Gastroesophageal sphincter (tissue), 4 donors: ENCODE measurements at regions not wholly inside any gene's neighbourhood (a gene's known extent, or its start where the extent isn't known, plus 50 kb on each side); places are given as distances from the start of the nearest gene placed in this dataset.

Experiments
- ATAC-seq: fragments of 150-250 bp; one replicate; pipeline ENCODE4 v1.9.1; 2016; ENCODE audit warnings: mild to moderate bottlenecking, moderate library complexity
- H3K27ac ChIP-seq, 4 donors: fragments of 200-600 bp; sonication (generic) in 3 of 4; 1 replicate in 3 of 4; 2 replicates in 1 of 4; pipeline ENCODE4 v1.5.1; 2016 to 2019
- H3K27me3 ChIP-seq: fragments of 200-600 bp; sonication (generic); one replicate; pipeline ENCODE4 v1.5.1; 2019
- H3K36me3 ChIP-seq, 2 donors: fragments of 200-600 bp; sonication (generic); one replicate each; pipeline ENCODE4 v1.5.1; 2019; ENCODE audit warnings: control low read depth in 1 of 2
- H3K4me1 ChIP-seq, 3 donors: fragments of 200-600 bp; sonication (generic); 1 replicate in 2 of 3; 2 replicates in 1 of 3; pipeline ENCODE4 v1.5.1; 2016 to 2019; ENCODE audit warnings: control low read depth in 2 of 3
- H3K4me3 ChIP-seq, 2 donors: fragments of 200-600 bp; sonication (generic); one replicate each; pipeline ENCODE4 v1.5.1; 2019; ENCODE audit warnings: mild to moderate bottlenecking in 1 of 2, moderate library complexity in 1 of 2
- H3K9me3 ChIP-seq, 3 donors: fragments of 200-600 bp; sonication (generic); one replicate each; pipeline ENCODE4 v1.5.1; 2017 to 2019; ENCODE audit warnings: control low read depth in 2 of 3
- EP300 ChIP-seq: sonication (generic); formaldehyde crosslinking; IDR thresholded peaks from one replicate; pipeline ENCODE4 v1.6.1; 2017; ENCODE audit warnings: antibody characterized with exemption, mild to moderate bottlenecking
- POLR2A ChIP-seq, 2 donors: fragments of 450-650 bp; IDR thresholded peaks; one replicate each; pipeline ENCODE4 v1.6.1; 2017; ENCODE audit warnings: antibody characterized with exemption in 2 of 2, mild to moderate bottlenecking in 2 of 2, moderate library complexity in 1 of 2
- POLR2AphosphoS5 ChIP-seq: sonication (generic); formaldehyde crosslinking; IDR thresholded peaks from one replicate; pipeline ENCODE4 v1.6.1; 2017; ENCODE audit warnings: antibody characterized with exemption
- WGBS, 2 donors: methylation state at CpG; one replicate each; pipeline ENCODE4 v1.1.5; 2018; ENCODE audit warnings: low coverage in 1 of 2; 5-methylcytosine and 5-hydroxymethylcytosine counted together
- TF ChIP-seq, protein P1 (sequence below), 4 experiments: fragments of 200-600 bp in 2 of 4; fragments of 450-650 bp in 2 of 4; sonication (generic) in 1 of 4; IDR thresholded peaks; one replicate each; pipeline ENCODE4 v1.5.1; 2017 to 2019; ENCODE audit warnings: antibody characterized with exemption in 4 of 4, mild to moderate bottlenecking in 2 of 4, moderate library complexity in 2 of 4

DNA sequence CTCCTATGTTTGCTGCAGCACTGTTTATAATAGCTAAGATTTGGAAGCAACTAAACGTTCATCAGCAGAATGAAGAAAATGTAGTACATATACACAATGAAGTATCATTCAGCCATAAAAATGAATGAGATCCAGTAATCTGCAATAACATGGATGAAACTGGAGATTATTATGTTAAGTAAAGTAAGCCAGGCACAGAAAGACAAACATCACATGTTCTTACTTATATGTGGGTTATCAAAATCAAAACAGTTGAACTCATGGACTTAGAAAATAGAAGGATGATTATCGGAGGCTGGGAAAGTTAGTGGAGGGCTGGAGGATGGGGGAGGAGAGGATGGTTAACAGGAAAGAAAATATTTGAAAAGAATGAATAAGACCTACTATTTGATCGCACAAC, 1017.6 kb downstream of the KCNT2 start:
- Histone ChIP-seq H3K36me3 (no peaks in the 10 kb centered on the region), H3K27ac (no peak overlapping the region), H3K9me3 (no peaks in the 10 kb centered on the region), H3K4me1 (no peaks in the 10 kb centered on the region), H3K4me3 (no peak overlapping the region), H3K27me3 (no peaks in the 10 kb centered on the region)
- 65 to 66% methylated on average over 3 of the region's 3 CpGs for WGBS, 2 donors
- no peak for ATAC-seq
- TF ChIP-seq POLR2A (IDR thresholded peaks at IDR 0.05): no peak
- no peak for TF ChIP-seq EP300
- TF ChIP-seq, protein P1, sequence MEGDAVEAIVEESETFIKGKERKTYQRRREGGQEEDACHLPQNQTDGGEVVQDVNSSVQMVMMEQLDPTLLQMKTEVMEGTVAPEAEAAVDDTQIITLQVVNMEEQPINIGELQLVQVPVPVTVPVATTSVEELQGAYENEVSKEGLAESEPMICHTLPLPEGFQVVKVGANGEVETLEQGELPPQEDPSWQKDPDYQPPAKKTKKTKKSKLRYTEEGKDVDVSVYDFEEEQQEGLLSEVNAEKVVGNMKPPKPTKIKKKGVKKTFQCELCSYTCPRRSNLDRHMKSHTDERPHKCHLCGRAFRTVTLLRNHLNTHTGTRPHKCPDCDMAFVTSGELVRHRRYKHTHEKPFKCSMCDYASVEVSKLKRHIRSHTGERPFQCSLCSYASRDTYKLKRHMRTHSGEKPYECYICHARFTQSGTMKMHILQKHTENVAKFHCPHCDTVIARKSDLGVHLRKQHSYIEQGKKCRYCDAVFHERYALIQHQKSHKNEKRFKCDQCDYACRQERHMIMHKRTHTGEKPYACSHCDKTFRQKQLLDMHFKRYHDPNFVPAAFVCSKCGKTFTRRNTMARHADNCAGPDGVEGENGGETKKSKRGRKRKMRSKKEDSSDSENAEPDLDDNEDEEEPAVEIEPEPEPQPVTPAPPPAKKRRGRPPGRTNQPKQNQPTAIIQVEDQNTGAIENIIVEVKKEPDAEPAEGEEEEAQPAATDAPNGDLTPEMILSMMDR (IDR thresholded peaks at IDR 0.05): no peak
- no peak for TF ChIP-seq POLR2AphosphoS5

DNA sequence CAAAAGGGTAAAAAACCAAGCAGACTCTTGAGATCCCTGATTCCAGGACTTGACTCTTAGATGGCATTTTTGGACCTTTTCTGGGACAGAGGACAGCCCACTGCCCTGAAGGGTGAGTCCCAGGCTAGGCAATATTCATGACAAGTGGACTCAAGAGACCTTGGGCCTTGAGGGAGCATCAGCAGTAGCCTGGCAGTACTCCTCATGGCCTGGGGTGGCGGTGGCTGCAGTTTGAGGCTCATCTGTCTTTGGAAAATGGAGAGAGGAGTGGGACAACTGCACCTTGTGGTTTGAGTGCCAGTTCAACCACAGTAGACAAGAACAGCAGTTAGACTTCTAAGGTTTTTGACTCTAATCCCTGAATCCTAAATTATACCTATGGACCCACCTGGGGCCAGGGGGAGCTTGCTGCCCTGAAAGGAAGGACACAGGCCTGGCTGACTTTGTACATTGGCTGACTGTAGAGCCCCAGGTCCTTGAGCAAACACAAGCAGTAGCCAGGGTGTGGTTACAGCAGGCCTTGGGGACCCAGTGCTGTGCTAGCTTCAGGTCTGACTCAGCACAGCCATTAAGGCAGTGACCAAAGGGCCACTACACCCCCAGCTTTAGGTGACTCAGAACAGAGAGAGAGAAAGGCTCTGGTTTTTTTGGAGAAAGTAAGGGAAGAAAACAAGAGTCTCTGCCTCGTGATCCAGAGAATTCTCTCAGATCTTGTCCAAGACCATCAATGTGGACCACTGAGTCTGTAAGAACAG, 1023.2 kb downstream of the KCNT2 start:
- no peaks in the 10 kb centered on the region for H3K9me3 ChIP-seq
- H3K27ac ChIP-seq: no peak overlapping the region
- 100% methylated on average over 1 of the region's 2 CpGs; no CpG with 5 or more reads in 1 of the 2 donors for whole genome bisulfite sequencing, 2 donors
- H3K27me3 ChIP-seq: no peaks in the 10 kb centered on the region
- no peaks in the 10 kb centered on the region for H3K36me3 ChIP-seq
- H3K4me1 ChIP-seq: no peaks in the 10 kb centered on the region
- ATAC-seq: no peak
- no peak overlapping the region for H3K4me3 ChIP-seq
- no peak for TF ChIP-seq EP300
- TF ChIP-seq POLR2A (IDR thresholded peaks at IDR 0.05): no peak
- TF ChIP-seq, protein P1 (IDR thresholded peaks at IDR 0.05): no peak
- no peak for TF ChIP-seq POLR2AphosphoS5

DNA sequence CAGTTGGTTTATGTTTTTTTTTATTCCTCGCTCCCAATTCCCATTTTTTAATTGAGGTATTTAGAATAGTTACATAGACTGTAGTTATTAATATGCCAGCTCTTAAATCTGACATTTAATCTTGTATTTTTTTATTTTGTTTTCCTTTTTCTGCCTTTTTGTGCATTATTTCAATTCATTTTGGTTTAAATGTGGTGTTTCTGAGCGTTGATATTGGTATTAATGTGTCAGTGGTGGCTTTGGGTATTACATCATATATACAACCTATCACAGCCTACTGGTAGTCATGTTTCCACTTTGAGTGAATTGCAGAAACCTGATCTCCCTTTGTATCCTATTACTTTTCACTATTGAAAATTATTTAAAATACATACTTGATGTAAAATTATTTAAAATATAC, 1027.3 kb downstream of the KCNT2 start:
- TF ChIP-seq POLR2AphosphoS5 (no peak), EP300 (no peak), POLR2A (IDR thresholded peaks at IDR 0.05) (no peak)
- TF ChIP-seq, protein P1 (IDR thresholded peaks at IDR 0.05): no peak
- Histone ChIP-seq H3K27ac (no peak overlapping the region), H3K36me3 (no peaks in the 10 kb centered on the region), H3K4me1 (no peaks in the 10 kb centered on the region), H3K27me3 (no peaks in the 10 kb centered on the region), H3K4me3 (no peak overlapping the region), H3K9me3 (no peaks in the 10 kb centered on the region)
- ATAC-seq: no peak
- 83 to 100% methylated on average over 2 of the region's 2 CpGs for WGBS, 2 donors

DNA sequence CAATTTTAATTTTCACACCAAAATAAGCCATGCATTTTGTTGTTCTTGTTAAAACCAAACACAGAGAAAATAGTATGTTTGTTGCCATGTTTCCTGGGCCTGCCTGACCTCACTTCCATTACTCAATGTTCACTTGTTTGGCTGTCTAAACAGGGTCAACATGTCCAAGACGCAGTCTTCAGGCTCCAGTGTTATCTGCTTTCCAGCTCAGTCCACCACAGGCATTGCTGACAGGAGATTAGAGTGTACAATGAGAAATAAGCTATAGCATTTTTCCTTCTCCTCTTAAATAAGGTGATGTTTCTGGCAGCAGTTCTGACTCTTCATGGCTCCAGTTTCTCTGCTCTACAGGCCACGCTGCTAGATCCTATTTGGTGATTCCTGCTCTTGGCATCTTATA, 1030.5 kb downstream of the KCNT2 start:
- Histone ChIP-seq H3K4me1 (no peaks in the 10 kb centered on the region), H3K9me3 (peaks cover 0 to 4% (median 0%) of the 10 kb centered on the region in 3 donors), H3K4me3 (no peak overlapping the region), H3K27me3 (no peaks in the 10 kb centered on the region), H3K36me3 (no peaks in the 10 kb centered on the region), H3K27ac (no peak overlapping the region)
- WGBS, 2 donors: 58 to 79% methylated on average over 2 of the region's 2 CpGs
- TF ChIP-seq POLR2AphosphoS5 (no peak), EP300 (no peak), POLR2A (IDR thresholded peaks at IDR 0.05) (no peak)
- TF ChIP-seq, protein P1 (IDR thresholded peaks at IDR 0.05): no peak
- ATAC-seq: no peak

DNA sequence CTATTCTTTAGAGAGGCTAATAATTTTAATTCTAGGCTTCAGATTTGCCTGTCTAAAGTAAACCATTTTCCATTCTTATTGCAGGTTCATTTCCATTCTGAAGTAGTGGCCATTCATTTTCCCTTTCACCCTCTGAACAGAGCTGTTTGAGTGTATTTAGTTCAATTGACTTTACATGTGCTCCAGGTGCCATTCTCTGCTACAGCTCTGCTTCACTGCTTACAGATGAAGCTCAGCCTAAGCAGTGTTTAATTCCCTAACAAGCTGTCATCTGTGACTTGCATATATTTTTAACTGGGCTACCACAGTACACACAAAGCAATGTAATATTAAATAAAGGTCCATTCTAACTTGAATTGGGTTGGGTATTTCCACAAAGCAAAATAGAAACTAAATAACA, 1031.6 kb downstream of the KCNT2 start:
- no peak overlapping the region for H3K4me3 ChIP-seq
- no peaks in the 10 kb centered on the region for H3K36me3 ChIP-seq
- H3K27me3 ChIP-seq: no peaks in the 10 kb centered on the region
- no peaks in the 10 kb centered on the region for H3K4me1 ChIP-seq
- H3K27ac ChIP-seq: no peak overlapping the region
- no peak for TF ChIP-seq POLR2AphosphoS5
- no peak for TF ChIP-seq EP300
- TF ChIP-seq, protein P1 (IDR thresholded peaks at IDR 0.05): no peak
- no peak for TF ChIP-seq POLR2A (IDR thresholded peaks at IDR 0.05)
- H3K9me3 ChIP-seq: peaks cover 0 to 7% (median 0%) of the 10 kb centered on the region in 3 donors
- no peak for ATAC-seq
